Fibroblast of lung (primary cell): ENCODE measurements at regions not wholly inside any gene's neighbourhood (a gene's known extent, or its start where the extent isn't known, plus 50 kb on each side); places are given as distances from the start of the nearest gene placed in this dataset.

ENCODE experiments used
- DNase-seq, 2 donors: peaks; one replicate each; pipeline versions ENCODE4 v3.0.0 to v3.0.0-alpha.2; 2010; ENCODE audit warnings: low read depth in 2 of 2
- H2AFZ ChIP-seq: 2 replicates; pipeline ENCODE4 v1.5.1; 2012; ENCODE audit warnings: low read length, control low read depth, inconsistent platforms
- H3K27ac ChIP-seq: 2 replicates; pipeline ENCODE4 v1.5.1; 2011; ENCODE audit warnings: low read length, control low read depth; ENCODE audit not compliant: insufficient read depth
- H3K27me3 ChIP-seq: 2 replicates; pipeline ENCODE4 v1.5.1; 2011; ENCODE audit warnings: mild to moderate bottlenecking, low read length; ENCODE audit not compliant: control insufficient read depth, insufficient read depth
- H3K36me3 ChIP-seq: 2 replicates; pipeline ENCODE4 v1.5.1; 2011; ENCODE audit warnings: low read length; ENCODE audit not compliant: control insufficient read depth, insufficient read depth
- H3K4me1 ChIP-seq: 2 replicates; pipeline ENCODE4 v1.5.1; 2011; ENCODE audit warnings: low read length; ENCODE audit not compliant: control insufficient read depth, insufficient read depth; ENCODE audit errors: extremely low read depth
- H3K4me2 ChIP-seq: 2 replicates; pipeline ENCODE4 v1.5.1; 2011; ENCODE audit warnings: low read length, control low read depth; ENCODE audit not compliant: insufficient read depth; ENCODE audit errors: extremely low read depth
- H3K4me3 ChIP-seq, 4 experiments: fragments of 200-600 bp in 1 of 4; sonication (generic) in 1 of 4; replicated peaks in 1 of 4; 2 replicates each; pipeline ENCODE4 v1.5.1; 2011 to 2016; ENCODE audit warnings: low read length in 4 of 4, low read depth in 3 of 4, mild to moderate bottlenecking in 3 of 4, control low read depth in 2 of 4, inconsistent platforms in 1 of 4, mixed read lengths in 1 of 4; ENCODE audit not compliant: insufficient read depth in 1 of 4; ENCODE audit errors: control extremely low read depth in 1 of 4
- H3K79me2 ChIP-seq: 2 replicates; pipeline ENCODE4 v1.5.1; 2012; ENCODE audit warnings: mild to moderate bottlenecking, low read length, inconsistent platforms; ENCODE audit not compliant: control insufficient read depth, insufficient read depth
- H3K9ac ChIP-seq: 2 replicates; pipeline ENCODE4 v1.5.1; 2011; ENCODE audit warnings: mild to moderate bottlenecking, low read length, control low read depth; ENCODE audit not compliant: insufficient read depth
- H3K9me3 ChIP-seq: 2 replicates; pipeline ENCODE4 v1.5.1; 2012; ENCODE audit warnings: low read depth, low read length; ENCODE audit not compliant: control insufficient read depth, insufficient read depth
- H4K20me1 ChIP-seq: 2 replicates; pipeline ENCODE4 v1.5.1; 2011; ENCODE audit warnings: low read length; ENCODE audit not compliant: control insufficient read depth, insufficient read depth; ENCODE audit errors: extremely low read depth
- EZH2 ChIP-seq: IDR thresholded peaks from 2 replicates; pipeline ENCODE4 v1.5.1; 2012; ENCODE audit warnings: low read length, control low read depth, mild to moderate bottlenecking; ENCODE audit errors: missing control alignments
- TF ChIP-seq, protein P1 (sequence below), 2 donors: IDR thresholded peaks in 1 of 2; conservative IDR thresholded peaks in 1 of 2; 1 replicate in 1 of 2; 2 replicates in 1 of 2; pipeline ENCODE4 v1.5.1; 2011 to 2012; ENCODE audit warnings: low read length in 2 of 2, control low read depth in 1 of 2, inconsistent platforms in 1 of 2, low read depth in 1 of 2, mild to moderate bottlenecking in 1 of 2

DNA sequence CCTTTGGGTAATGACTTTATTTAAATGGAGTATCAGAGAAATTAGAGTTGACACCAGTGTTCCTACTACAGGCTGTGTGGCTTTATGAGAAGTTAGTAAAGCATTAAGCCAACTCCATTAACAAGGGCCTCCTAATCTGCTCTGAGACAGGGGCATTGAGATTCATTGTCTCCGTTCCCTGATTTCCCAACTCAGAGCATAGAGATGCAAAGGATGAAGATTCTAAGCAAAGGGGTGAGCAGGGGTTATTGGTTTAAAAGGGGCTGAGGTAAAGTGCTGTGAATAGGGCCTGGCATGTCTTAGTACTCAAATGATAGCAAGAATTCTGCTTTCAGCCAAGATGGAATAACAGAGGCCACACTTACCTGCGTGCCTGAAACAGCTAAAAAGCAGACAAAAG, 428.4 kb downstream of the PTPRU start:
- Histone ChIP-seq H3K36me3 (no peaks in the 10 kb centered on the region), H4K20me1 (no peaks in the 10 kb centered on the region), H3K4me2 (no peak overlapping the region), H3K9ac (no peak overlapping the region), H3K4me1 (no peaks in the 10 kb centered on the region), H3K4me3 (no peak overlapping the region), H3K79me2 (no peaks in the 10 kb centered on the region), H3K27ac (no peak overlapping the region), H3K27me3 (no peaks in the 10 kb centered on the region), H2AFZ (no peak overlapping the region), H3K9me3 (no peaks in the 10 kb centered on the region)
- TF ChIP-seq, protein P1, sequence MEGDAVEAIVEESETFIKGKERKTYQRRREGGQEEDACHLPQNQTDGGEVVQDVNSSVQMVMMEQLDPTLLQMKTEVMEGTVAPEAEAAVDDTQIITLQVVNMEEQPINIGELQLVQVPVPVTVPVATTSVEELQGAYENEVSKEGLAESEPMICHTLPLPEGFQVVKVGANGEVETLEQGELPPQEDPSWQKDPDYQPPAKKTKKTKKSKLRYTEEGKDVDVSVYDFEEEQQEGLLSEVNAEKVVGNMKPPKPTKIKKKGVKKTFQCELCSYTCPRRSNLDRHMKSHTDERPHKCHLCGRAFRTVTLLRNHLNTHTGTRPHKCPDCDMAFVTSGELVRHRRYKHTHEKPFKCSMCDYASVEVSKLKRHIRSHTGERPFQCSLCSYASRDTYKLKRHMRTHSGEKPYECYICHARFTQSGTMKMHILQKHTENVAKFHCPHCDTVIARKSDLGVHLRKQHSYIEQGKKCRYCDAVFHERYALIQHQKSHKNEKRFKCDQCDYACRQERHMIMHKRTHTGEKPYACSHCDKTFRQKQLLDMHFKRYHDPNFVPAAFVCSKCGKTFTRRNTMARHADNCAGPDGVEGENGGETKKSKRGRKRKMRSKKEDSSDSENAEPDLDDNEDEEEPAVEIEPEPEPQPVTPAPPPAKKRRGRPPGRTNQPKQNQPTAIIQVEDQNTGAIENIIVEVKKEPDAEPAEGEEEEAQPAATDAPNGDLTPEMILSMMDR (conservative IDR thresholded peaks at IDR 0.05 in 1 of 2, IDR thresholded peaks at IDR 0.05 in 1 of 2; ENCODE audit: low read depth in 1 of 2, low read length in 2 of 2), result no peak
- no peak for TF ChIP-seq EZH2
- no peak for DNase-seq

DNA sequence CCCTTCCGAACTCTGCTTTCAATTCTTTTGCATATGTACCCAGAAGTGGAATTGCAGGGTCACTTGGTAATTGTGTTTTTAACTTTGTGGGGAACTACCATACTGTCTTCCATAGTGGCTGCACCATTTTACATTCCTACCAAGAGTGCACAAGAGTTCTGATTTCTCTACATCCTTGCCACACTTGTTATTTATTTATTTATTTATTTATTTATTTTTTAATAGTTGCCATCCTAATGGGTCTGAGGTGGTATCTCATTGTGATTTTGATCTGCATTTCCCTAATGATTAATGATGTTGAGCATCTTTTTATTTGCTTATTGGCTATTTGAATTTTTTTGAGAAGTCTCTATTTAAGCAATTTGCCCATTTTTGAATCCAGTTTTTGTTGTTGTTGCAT, 422.4 kb downstream of the PTPRU start:
- no peak overlapping the region for H3K4me3 ChIP-seq
- no peaks in the 10 kb centered on the region for H3K36me3 ChIP-seq
- no peak overlapping the region for H2AFZ ChIP-seq
- H4K20me1 ChIP-seq, result no peaks in the 10 kb centered on the region
- H3K27me3 ChIP-seq, result no peaks in the 10 kb centered on the region
- no peaks in the 10 kb centered on the region for H3K9me3 ChIP-seq
- H3K4me1 ChIP-seq, result no peaks in the 10 kb centered on the region
- H3K4me2 ChIP-seq, result no peak overlapping the region
- H3K9ac ChIP-seq, result no peak overlapping the region
- DNase-seq, result no peak
- H3K79me2 ChIP-seq, result no peaks in the 10 kb centered on the region
- no peak overlapping the region for H3K27ac ChIP-seq
- TF ChIP-seq, protein P1 (conservative IDR thresholded peaks at IDR 0.05 in 1 of 2, IDR thresholded peaks at IDR 0.05 in 1 of 2; ENCODE audit: low read depth in 1 of 2, low read length in 2 of 2), result no peak
- TF ChIP-seq EZH2, result no peak

DNA sequence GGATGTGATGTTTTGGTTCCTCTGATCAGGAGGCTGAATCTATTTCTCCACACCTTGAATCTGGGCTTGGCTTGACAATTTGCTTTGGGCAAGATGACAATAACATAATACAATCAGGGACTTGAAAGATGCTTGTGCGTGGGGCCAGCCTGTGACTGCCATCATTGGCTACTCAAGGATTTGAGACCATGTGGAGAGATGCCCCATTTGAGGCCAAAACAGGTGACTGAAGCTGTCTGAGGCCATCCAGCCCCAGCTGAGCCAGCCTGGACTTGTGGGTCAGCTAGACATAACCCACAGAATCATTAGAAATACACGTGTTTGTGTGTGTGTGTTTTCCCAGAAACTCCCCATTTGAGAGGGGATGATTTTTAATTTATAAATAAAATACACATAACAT, 421.5 kb downstream of the PTPRU start:
- no peaks in the 10 kb centered on the region for H3K4me1 ChIP-seq
- no peak overlapping the region for H3K27ac ChIP-seq
- H3K4me3 ChIP-seq, result no peak overlapping the region
- no peaks in the 10 kb centered on the region for H3K79me2 ChIP-seq
- DNase-seq, result no peak
- H3K27me3 ChIP-seq, result no peaks in the 10 kb centered on the region
- H3K9me3 ChIP-seq, result no peaks in the 10 kb centered on the region
- no peaks in the 10 kb centered on the region for H4K20me1 ChIP-seq
- no peak overlapping the region for H3K4me2 ChIP-seq
- no peak overlapping the region for H2AFZ ChIP-seq
- TF ChIP-seq, protein P1 (conservative IDR thresholded peaks at IDR 0.05 in 1 of 2, IDR thresholded peaks at IDR 0.05 in 1 of 2; ENCODE audit: low read depth in 1 of 2, low read length in 2 of 2), result no peak
- no peak for TF ChIP-seq EZH2
- H3K36me3 ChIP-seq, result no peaks in the 10 kb centered on the region
- H3K9ac ChIP-seq, result no peak overlapping the region
